Keratinocyte (primary cell): ENCODE measurements at regions not wholly inside any gene's neighbourhood (a gene's known extent, or its start where the extent isn't known, plus 50 kb on each side); places are given as distances from the start of the nearest gene placed in this dataset.

ENCODE experiments used
- DNase-seq: peaks from one replicate; pipeline ENCODE4 v3.0.0-alpha.2; 2011; ENCODE audit warnings: low read depth, missing footprints, low spot score
- FAIRE-seq: peaks from 2 replicates; lab custom pipeline; 2011; peaks lifted over from hg19 to GRCh38; lab: Jason Lieb, UNC
- H2AFZ ChIP-seq: 2 replicates; pipeline ENCODE4 v1.6.0; 2012; ENCODE audit warnings: low read length, control low read depth, inconsistent platforms; ENCODE audit not compliant: control insufficient read depth
- H3K27ac ChIP-seq: 2 replicates; pipeline ENCODE4 v1.5.1; 2011; ENCODE audit warnings: low read length; ENCODE audit not compliant: control insufficient read depth, insufficient read depth
- H3K27me3 ChIP-seq: 3 replicates; pipeline ENCODE4 v1.6.0; 2011; ENCODE audit warnings: low read length; ENCODE audit not compliant: control insufficient read depth, insufficient read depth; ENCODE audit errors: extremely low read depth
- H3K36me3 ChIP-seq, 2 experiments: 2 replicates in 1 of 2; 3 replicates in 1 of 2; pipeline ENCODE4 v1.5.1; 2011; ENCODE audit warnings: low read length in 2 of 2, mild to moderate bottlenecking in 1 of 2; ENCODE audit not compliant: control insufficient read depth in 2 of 2, insufficient read depth in 2 of 2; ENCODE audit errors: extremely low read depth in 1 of 2
- H3K4me1 ChIP-seq: 3 replicates; pipeline ENCODE4 v1.5.1; 2011; ENCODE audit warnings: low read length; ENCODE audit not compliant: control insufficient read depth, insufficient read depth; ENCODE audit errors: extremely low read depth
- H3K4me2 ChIP-seq: 3 replicates; pipeline ENCODE4 v1.6.0; 2011; ENCODE audit warnings: low read depth, low read length; ENCODE audit not compliant: control insufficient read depth, insufficient read depth; ENCODE audit errors: extremely low read depth
- H3K4me3 ChIP-seq, 3 experiments: fragments of 200-600 bp in 1 of 3; sonication (generic) in 1 of 3; 2 replicates in 2 of 3; 3 replicates in 1 of 3; pipeline ENCODE4 v1.5.1; 2011 to 2016; ENCODE audit warnings: low read length in 3 of 3, mild to moderate bottlenecking in 3 of 3, control low read depth in 2 of 3, inconsistent platforms in 1 of 3, low read depth in 1 of 3, mixed read lengths in 1 of 3, mixed run types in 1 of 3, moderate library complexity in 1 of 3; ENCODE audit not compliant: control insufficient read depth in 2 of 3, insufficient read depth in 2 of 3; ENCODE audit errors: extremely low read depth in 1 of 3
- H3K79me2 ChIP-seq: 2 replicates; pipeline ENCODE4 v1.6.0; 2012; ENCODE audit warnings: low read length; ENCODE audit not compliant: control insufficient read depth, insufficient read depth
- H3K9ac ChIP-seq: 3 replicates; pipeline ENCODE4 v1.6.0; 2011; ENCODE audit warnings: low read length; ENCODE audit not compliant: control insufficient read depth, insufficient read depth; ENCODE audit errors: extremely low read depth
- H3K9me1 ChIP-seq: 3 replicates; pipeline ENCODE4 v1.6.0; 2011; ENCODE audit warnings: low read length; ENCODE audit not compliant: control insufficient read depth, insufficient read depth; ENCODE audit errors: extremely low read depth
- H3K9me3 ChIP-seq: 2 replicates; pipeline ENCODE4 v1.5.1; 2012; ENCODE audit warnings: low read depth, low read length; ENCODE audit not compliant: control insufficient read depth
- H4K20me1 ChIP-seq: 3 replicates; pipeline ENCODE4 v1.6.0; 2011; ENCODE audit warnings: low read length; ENCODE audit not compliant: control insufficient read depth, insufficient read depth; ENCODE audit errors: extremely low read depth
- CTCF ChIP-seq, 3 experiments: IDR thresholded peaks in 1 of 3; conservative IDR thresholded peaks in 1 of 3; optimal IDR thresholded peaks in 1 of 3; 2 replicates in 2 of 3; 3 replicates in 1 of 3; pipeline versions ENCODE3 to v1.5.1; 2011; ENCODE audit warnings: low read length in 3 of 3, mild to moderate bottlenecking in 3 of 3, moderate library complexity in 2 of 3, control low read depth in 1 of 3, inconsistent platforms in 1 of 3; ENCODE audit not compliant: insufficient read depth in 2 of 3; ENCODE audit errors: extremely low read depth in 1 of 3
- EZH2 ChIP-seq: IDR thresholded peaks from one replicate; pipeline ENCODE4 v1.6.1; 2012; ENCODE audit warnings: inconsistent platforms, mild to moderate bottlenecking, low read length, moderate library complexity
- dilution Hi-C: fragments of 300-500 bp; cut with MboI; formaldehyde crosslinking; loops from one replicate; pipeline ENCODE4 v1.7.0; 2020; ENCODE audit warnings: low sequenced_read_pairs; ENCODE audit not compliant: extremely low pct_ligation_motif_present

GRCh38 chr4:79177388-79177787 is 148.5 kb downstream of the NAA11 start:
- FAIRE-seq (no peak), DNase-seq (no peak)
- Histone ChIP-seq H3K4me2 (no peak overlapping the region), H4K20me1 (no peaks in the 10 kb centered on the region), H3K27ac (no peak overlapping the region), H3K79me2 (no peaks in the 10 kb centered on the region), H3K4me3 (no peak overlapping the region), H3K27me3 (no peaks in the 10 kb centered on the region), H3K9me3 (no peaks in the 10 kb centered on the region), H2AFZ (no peak overlapping the region), H3K4me1 (no peaks in the 10 kb centered on the region), H3K36me3 (no peaks in the 10 kb centered on the region), H3K9me1 (no peaks in the 10 kb centered on the region), H3K9ac (no peak overlapping the region)
- TF ChIP-seq CTCF (optimal IDR thresholded peaks at IDR 0.05 in 1 of 3, IDR thresholded peaks at IDR 0.05 in 1 of 3, conservative IDR thresholded peaks at IDR 0.05 in 1 of 3; ENCODE audit: extremely low read depth in 1 of 3, insufficient read depth in 2 of 3, low read length in 3 of 3) = no peak
- no peak for TF ChIP-seq EZH2
- dilution Hi-C loops = no loop called here

- no peak overlapping the region for H3K4me2 ChIP-seq
- dilution Hi-C loops = no loop called here
- H3K9me1 ChIP-seq = no peaks in the 10 kb centered on the region
- TF ChIP-seq EZH2 (no peak), CTCF (optimal IDR thresholded peaks at IDR 0.05 in 1 of 3, IDR thresholded peaks at IDR 0.05 in 1 of 3, conservative IDR thresholded peaks at IDR 0.05 in 1 of 3; ENCODE audit: extremely low read depth in 1 of 3, insufficient read depth in 2 of 3, low read length in 3 of 3) (no peak)
- no peak overlapping the region for H3K4me3 ChIP-seq
- no peak overlapping the region for H2AFZ ChIP-seq
- H4K20me1 ChIP-seq = no peaks in the 10 kb centered on the region
- H3K4me1 ChIP-seq = no peaks in the 10 kb centered on the region
- H3K9ac ChIP-seq = no peak overlapping the region
- DNase-seq (no peak), FAIRE-seq (no peak)
- H3K9me3 ChIP-seq = no peaks in the 10 kb centered on the region
- no peak overlapping the region for H3K27ac ChIP-seq
- H3K79me2 ChIP-seq = no peaks in the 10 kb centered on the region
- no peaks in the 10 kb centered on the region for H3K36me3 ChIP-seq
- no peaks in the 10 kb centered on the region for H3K27me3 ChIP-seq
Measured at GRCh38 chr4:79176351-79176750, 149.5 kb downstream of the NAA11 start.
